GM10266 (cell line): ENCODE measurements at regions not wholly inside any gene's neighbourhood (a gene's known extent, or its start where the extent isn't known, plus 50 kb on each side); places are given as distances from the start of the nearest gene placed in this dataset.

Source experiments
- DNase-seq: peaks from one replicate; pipeline ENCODE4 v3.0.0; 2012; ENCODE audit errors: extremely low spot score
- TF ChIP-seq, protein P1 (sequence below): IDR thresholded peaks from 2 replicates; pipeline ENCODE4 v1.5.1; 2012; ENCODE audit warnings: mild to moderate bottlenecking, low read depth; ENCODE audit not compliant: control insufficient read depth, insufficient read depth; ENCODE audit errors: missing control alignments

DNA sequence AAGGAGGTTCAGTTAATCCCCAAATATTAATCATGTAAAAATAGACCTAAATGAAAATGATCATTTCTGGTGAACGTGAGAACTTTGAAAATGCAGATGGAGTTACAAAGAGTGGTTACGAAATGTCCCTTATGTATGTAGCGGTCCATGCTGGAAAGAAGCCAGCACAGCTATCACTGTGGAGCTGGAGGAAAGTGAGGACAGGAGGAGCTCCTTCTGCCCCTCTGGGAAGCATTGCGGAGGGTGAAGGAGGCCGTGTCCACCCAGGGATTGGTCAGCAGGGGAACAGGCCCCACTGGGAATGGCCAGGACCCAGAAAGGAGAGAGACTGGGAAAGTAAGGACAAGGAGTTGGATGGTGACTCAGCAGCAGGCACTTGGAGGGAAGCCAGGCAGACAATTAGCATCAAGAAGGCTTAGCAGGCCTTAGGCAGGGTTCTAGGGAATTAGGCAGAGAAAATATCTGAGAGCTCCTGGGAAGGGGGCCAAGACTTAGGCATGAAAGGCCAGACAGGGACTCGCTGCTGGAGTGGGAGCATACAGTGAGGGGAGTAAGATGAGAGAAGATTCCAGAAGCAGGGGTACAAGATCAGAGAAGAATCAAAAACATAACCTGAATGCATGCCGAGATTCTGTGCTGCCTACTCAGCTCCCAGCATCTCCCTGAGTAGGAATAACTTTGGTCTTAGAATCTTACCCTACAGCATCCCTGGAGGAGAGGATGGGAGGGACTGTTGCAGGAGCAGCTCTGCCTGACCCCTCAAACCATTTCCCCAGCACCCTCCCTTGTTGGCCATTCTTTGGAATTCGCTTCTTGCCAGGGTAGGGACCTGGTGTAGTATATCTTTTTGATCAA, 171.0 kb upstream of the UMPS start:
- DNase-seq, result no peak

DNA sequence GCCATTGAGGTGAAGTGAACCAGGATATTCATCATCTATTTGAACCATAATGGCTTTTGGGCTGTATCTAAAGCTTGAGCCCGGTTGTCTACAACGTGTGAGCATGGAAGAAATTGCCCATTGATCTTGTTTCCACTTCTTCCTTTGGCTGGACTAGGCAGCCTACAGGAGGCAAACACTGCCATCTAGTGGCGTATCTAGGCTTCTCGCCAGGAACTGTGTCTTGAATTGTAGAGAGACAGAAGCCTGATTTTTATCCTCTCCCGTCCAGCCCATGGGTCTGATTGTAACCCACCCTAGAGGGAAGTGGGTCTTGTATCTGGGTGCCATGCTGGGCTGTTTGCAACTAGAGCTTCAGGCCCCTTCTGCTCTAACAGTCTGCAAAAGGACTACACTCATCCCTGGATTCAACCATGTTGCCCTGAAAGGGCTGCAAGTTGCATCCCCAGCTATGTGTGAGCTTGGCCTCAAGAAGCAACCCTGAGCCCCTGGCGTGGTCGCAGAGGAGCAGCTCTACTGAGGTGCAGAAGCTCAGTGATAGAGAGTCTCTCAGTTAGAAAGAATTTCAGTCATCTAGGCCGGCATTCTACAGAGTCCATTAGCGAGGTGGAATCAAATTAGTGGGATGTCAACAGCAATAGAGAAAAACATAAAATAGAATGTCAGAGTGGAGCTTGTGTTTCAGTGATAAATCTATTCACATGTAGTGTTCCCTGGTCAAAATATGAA, 170.2 kb upstream of the UMPS start:
- peak; percentile 75 for DNase-seq
- TF ChIP-seq, protein P1, sequence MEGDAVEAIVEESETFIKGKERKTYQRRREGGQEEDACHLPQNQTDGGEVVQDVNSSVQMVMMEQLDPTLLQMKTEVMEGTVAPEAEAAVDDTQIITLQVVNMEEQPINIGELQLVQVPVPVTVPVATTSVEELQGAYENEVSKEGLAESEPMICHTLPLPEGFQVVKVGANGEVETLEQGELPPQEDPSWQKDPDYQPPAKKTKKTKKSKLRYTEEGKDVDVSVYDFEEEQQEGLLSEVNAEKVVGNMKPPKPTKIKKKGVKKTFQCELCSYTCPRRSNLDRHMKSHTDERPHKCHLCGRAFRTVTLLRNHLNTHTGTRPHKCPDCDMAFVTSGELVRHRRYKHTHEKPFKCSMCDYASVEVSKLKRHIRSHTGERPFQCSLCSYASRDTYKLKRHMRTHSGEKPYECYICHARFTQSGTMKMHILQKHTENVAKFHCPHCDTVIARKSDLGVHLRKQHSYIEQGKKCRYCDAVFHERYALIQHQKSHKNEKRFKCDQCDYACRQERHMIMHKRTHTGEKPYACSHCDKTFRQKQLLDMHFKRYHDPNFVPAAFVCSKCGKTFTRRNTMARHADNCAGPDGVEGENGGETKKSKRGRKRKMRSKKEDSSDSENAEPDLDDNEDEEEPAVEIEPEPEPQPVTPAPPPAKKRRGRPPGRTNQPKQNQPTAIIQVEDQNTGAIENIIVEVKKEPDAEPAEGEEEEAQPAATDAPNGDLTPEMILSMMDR, result peak; percentile 88

More for the DNA sequence above, 171.0 kb upstream of the UMPS start:
- TF ChIP-seq, protein P1, result no peak

DNA sequence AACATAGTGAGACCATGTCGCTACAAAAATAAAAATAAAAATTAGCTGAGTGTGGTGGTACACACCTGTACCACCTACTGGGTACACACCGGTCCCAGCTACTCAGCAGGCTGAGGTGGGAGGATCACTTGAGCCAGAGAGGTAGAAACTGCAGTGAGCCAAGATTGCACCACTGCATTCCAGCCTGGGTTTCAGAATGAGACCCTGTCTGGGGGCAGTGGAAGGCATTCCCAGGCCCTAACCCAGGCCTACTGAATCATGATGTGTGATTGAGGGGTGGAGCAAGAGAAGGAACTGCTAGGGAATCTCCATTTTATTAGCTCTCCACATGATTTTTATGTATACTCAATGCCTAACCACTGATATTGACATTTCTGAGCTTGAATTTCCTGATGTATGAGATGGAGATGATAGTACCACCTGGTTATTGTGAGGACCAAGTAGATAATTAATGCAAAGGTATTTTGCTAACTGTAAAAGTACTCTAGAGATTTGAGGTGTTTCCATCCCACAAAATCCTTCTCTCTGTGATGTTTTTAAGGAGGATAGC, 169.5 kb upstream of the UMPS start:
- no peak for DNase-seq
- TF ChIP-seq, protein P1, result no peak

DNA sequence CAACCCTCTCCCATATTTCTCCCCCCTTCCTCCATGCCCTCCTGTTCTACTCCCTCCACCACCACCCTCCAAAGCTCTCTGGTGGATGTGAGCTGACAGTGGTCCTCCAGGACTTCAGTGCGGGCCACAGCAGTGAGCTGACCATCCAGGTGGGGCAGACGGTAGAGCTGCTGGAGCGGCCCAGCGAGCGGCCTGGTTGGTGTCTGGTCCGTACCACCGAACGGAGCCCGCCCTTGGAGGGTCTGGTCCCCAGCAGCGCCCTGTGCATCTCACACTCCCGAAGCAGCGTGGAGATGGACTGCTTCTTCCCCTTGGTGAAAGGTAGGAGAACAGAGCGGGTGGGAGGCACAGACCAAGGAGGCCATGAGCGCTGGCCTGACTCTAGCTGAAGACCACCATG, 167.5 kb upstream of the UMPS start:
- no peak for DNase-seq
- TF ChIP-seq, protein P1, result no peak

DNA sequence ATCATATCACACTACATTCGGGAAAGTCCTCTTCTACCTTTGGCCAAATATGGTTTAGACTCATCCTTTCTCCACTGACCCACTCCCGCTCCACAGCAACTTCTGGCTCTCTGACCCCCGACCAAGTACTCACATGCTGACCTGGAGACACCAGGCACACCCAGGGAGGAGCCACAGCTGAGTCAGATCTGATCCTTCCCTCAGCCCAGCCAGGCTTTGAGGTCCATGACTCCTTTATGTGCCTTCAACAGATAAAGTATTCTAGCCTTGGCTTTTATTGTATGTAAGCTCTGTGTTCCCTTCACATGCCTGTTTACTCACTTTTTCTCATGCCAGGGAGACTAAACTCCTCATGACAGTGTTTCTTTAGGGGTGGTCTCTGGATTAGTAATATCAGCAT, 166.9 kb upstream of the UMPS start:
- no peak for DNase-seq
- TF ChIP-seq, protein P1, result no peak

DNA sequence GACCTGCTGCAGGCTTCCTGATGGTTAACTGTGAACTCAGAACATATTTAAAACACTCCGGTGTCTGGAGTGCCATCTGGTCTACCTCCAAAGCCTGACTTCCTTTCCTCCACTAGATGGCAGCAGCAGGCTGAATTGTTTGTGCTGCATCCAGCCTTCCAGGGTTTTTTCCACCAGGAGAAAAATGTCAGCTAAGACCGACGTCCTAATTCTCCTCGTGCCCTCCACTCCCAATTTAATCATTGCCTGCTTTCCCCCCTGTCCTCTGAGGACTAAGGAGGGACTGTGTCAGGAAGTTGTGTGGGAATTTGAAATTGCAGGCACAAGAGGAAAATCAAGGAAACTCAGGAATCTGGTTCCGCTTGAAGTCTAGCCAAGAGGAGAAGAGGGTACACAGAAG, 165.2 kb upstream of the UMPS start:
- TF ChIP-seq, protein P1, result peak; percentile 73

More for the DNA sequence above, 165.2 kb upstream of the UMPS start:
- DNase-seq, result peak; percentile 63
